PC-9 (cell line): ENCODE measurements at regions not wholly inside any gene's neighbourhood (a gene's known extent, or its start where the extent isn't known, plus 50 kb on each side); places are given as distances from the start of the nearest gene placed in this dataset.

ENCODE experiments used
- BruUV-seq: library from RNA; stranded (reverse); fragments of 400-500 nt; replicated peaks from 2 replicates; lab custom pipeline; 2021; lab: Mats Ljungman, UMichigan
- CTCF ChIA-PET: fragments of 300-600 bp; sonication (Branson Sonifier 250); formaldehyde crosslinking; loops from one replicate; lab custom pipeline; 2022; ENCODE audit warnings: antibody characterized with exemption; lab: Charles Lee
- POLR2A ChIA-PET: fragments of 300-600 bp; sonication (Branson Sonifier 250); formaldehyde crosslinking; loops from one replicate; lab custom pipeline; 2022; ENCODE audit warnings: antibody characterized with exemption; ENCODE audit not compliant: unreplicated experiment; lab: Charles Lee
- DNase-seq, 2 experiments: peaks; one replicate each; pipeline versions ENCODE4 v3.0.0 to v3.0.0-alpha.2; 2015 to 2022; ENCODE audit warnings: mixed read lengths in 1 of 2
- H2AFZ ChIP-seq: fragments of 200-600 bp; sonication (generic); 2 replicates; pipeline ENCODE4 v1.8.1; 2017; ENCODE audit warnings: antibody characterized with exemption
- H3F3A ChIP-seq: fragments of 200-600 bp; sonication (generic); 2 replicates; pipeline ENCODE4 v1.8.1; 2017; ENCODE audit warnings: antibody characterized with exemption, mild to moderate bottlenecking, low read depth; ENCODE audit not compliant: insufficient read depth
- H3K27ac ChIP-seq: fragments of 200-600 bp; sonication (generic); 2 replicates; pipeline ENCODE4 v1.6.1; 2016; ENCODE audit warnings: mixed run types
- H3K27me3 ChIP-seq: fragments of 200-600 bp; sonication (generic); 2 replicates; pipeline ENCODE4 v1.6.1; 2016; ENCODE audit warnings: low read depth, mixed run types; ENCODE audit not compliant: insufficient read depth
- H3K36me3 ChIP-seq: fragments of 200-600 bp; sonication (generic); 2 replicates; pipeline ENCODE4 v1.6.1; 2016; ENCODE audit warnings: low read depth, mixed run types
- H3K4me1 ChIP-seq: fragments of 200-600 bp; sonication (generic); replicated peaks from 2 replicates; pipeline ENCODE4 v1.6.1; 2016; ENCODE audit warnings: mixed run types; ENCODE audit not compliant: insufficient read depth
- H3K4me2 ChIP-seq: fragments of 200-600 bp; sonication (generic); 2 replicates; pipeline ENCODE4 v1.6.1; 2017; ENCODE audit warnings: mixed run types
- H3K4me3 ChIP-seq: fragments of 200-600 bp; sonication (generic); 2 replicates; pipeline ENCODE4 v1.6.1; 2016; ENCODE audit warnings: mixed run types
- H3K79me2 ChIP-seq: fragments of 200-600 bp; sonication (generic); 2 replicates; pipeline ENCODE4 v1.6.1; 2017; ENCODE audit warnings: low read depth, mixed run types
- H3K9me2 ChIP-seq: fragments of 200-600 bp; sonication (generic); 2 replicates; pipeline ENCODE4 v1.8.1; 2017; ENCODE audit warnings: mild to moderate bottlenecking; ENCODE audit not compliant: insufficient read depth
- H3K9me3 ChIP-seq: fragments of 200-600 bp; sonication (generic); 2 replicates; pipeline ENCODE4 v1.8.1; 2016; ENCODE audit warnings: low read depth; ENCODE audit not compliant: insufficient read depth
- H4K20me1 ChIP-seq: fragments of 200-600 bp; sonication (generic); 2 replicates; pipeline ENCODE4 v1.8.1; 2017; ENCODE audit not compliant: insufficient read depth
- CTCF ChIP-seq: fragments of 200-600 bp; sonication (generic); conservative IDR thresholded peaks from 2 replicates; pipeline ENCODE4 v1.6.1; 2017; ENCODE audit warnings: mixed run types, antibody characterized with exemption, mild to moderate bottlenecking, moderate library complexity
- EZH2 ChIP-seq: fragments of 200-600 bp; sonication (generic); IDR thresholded peaks from 2 replicates; pipeline ENCODE4 v1.8.0; 2017; ENCODE audit warnings: antibody characterized with exemption, low read depth
- intact Hi-C: fragments of 100-400 bp; cut with micrococcal nuclease; formaldehyde crosslinking; loops from one replicate; pipeline ENCODE4 v1.10.0; 2022; ENCODE audit not compliant: unreplicated experiment

- ChIA-PET CTCF (interaction anchor here (1.1 kb wide), 1 partner anchor 228 kb away, joined by 3 read pairs; no protein-coding TSS in a partner anchor), POLR2A (no interaction called here)
- H3F3A ChIP-seq, result peaks cover 11% of the 10 kb centered on the region; the same call in 1 of the 2 replicates
- no peak overlapping the region for H3K27ac ChIP-seq
- no peaks in the 10 kb centered on the region for H4K20me1 ChIP-seq
- H3K36me3 ChIP-seq, result no peaks in the 10 kb centered on the region
- intact Hi-C loops, result no loop called here
- H3K27me3 ChIP-seq, result 0 out of 2 replicates have a peak, but pooled peaks cover 21% of the 10 kb centered on the region
- H3K79me2 ChIP-seq, result no peaks in the 10 kb centered on the region
- no peaks in the 10 kb centered on the region for H3K9me2 ChIP-seq
- no peaks in the 10 kb centered on the region for H3K9me3 ChIP-seq
- no peak overlapping the region for H3K4me2 ChIP-seq
- DNase-seq, result no peak
- BruUV-seq, result no TSS peak
- TF ChIP-seq EZH2, result no peak
- TF ChIP-seq CTCF, result no peak
- H3K4me1 ChIP-seq, result peaks cover 17% of the 10 kb centered on the region
- H3K4me3 ChIP-seq, result no peak overlapping the region
- no peak overlapping the region for H2AFZ ChIP-seq
Measured at GRCh38 chr13:26979334-26979733, 192.3 kb downstream of the USP12 start.

- H3K27me3 ChIP-seq, result 0 out of 2 replicates have a peak, but pooled peaks cover 21% of the 10 kb centered on the region
- H3F3A ChIP-seq, result peaks cover under 1% of the 10 kb centered on the region; the same call in 1 of the 2 replicates
- ChIA-PET CTCF (interaction anchor here (0.6 kb wide), 1 partner anchor 361 kb away, joined by 15 read pairs; no protein-coding TSS in a partner anchor), POLR2A (interaction anchor here (0.8 kb wide), 1 partner anchor 28 kb away, joined by 19 read pairs; no protein-coding TSS in a partner anchor)
- no peak for DNase-seq
- TF ChIP-seq EZH2 (no peak), CTCF (no peak)
- H3K79me2 ChIP-seq, result no peaks in the 10 kb centered on the region
- BruUV-seq, result no TSS peak
- no peak overlapping the region for H3K4me2 ChIP-seq
- H3K36me3 ChIP-seq, result no peaks in the 10 kb centered on the region
- no peak overlapping the region for H3K27ac ChIP-seq
- H3K9me3 ChIP-seq, result no peaks in the 10 kb centered on the region
- H3K4me1 ChIP-seq, result peaks cover 7% of the 10 kb centered on the region
- H3K4me3 ChIP-seq, result no peak overlapping the region
- H2AFZ ChIP-seq, result no peak overlapping the region
- no peaks in the 10 kb centered on the region for H4K20me1 ChIP-seq
- no peaks in the 10 kb centered on the region for H3K9me2 ChIP-seq
- intact Hi-C loops, result no loop called here
Measured at GRCh38 chr13:26978081-26978860, 193.3 kb downstream of the USP12 start.

GRCh38 chr13:26977541-26977940 is 194.1 kb downstream of the USP12 start:
- no TSS peak for BruUV-seq
- CTCF ChIA-PET, result no interaction called here
- H3F3A ChIP-seq, result no peaks in the 10 kb centered on the region; the same call in 1 of the 2 replicates
- peaks cover 2% of the 10 kb centered on the region for H3K4me1 ChIP-seq
- DNase-seq, result no peak
- no peaks in the 10 kb centered on the region for H4K20me1 ChIP-seq
- no peaks in the 10 kb centered on the region for H3K36me3 ChIP-seq
- H3K9me2 ChIP-seq, result no peaks in the 10 kb centered on the region
- H3K4me3 ChIP-seq, result no peak overlapping the region
- no peaks in the 10 kb centered on the region for H3K9me3 ChIP-seq
- 0 out of 2 replicates have a peak, but pooled peaks cover 21% of the 10 kb centered on the region for H3K27me3 ChIP-seq
- H2AFZ ChIP-seq, result no peak overlapping the region
- TF ChIP-seq CTCF (no peak), EZH2 (no peak)
- intact Hi-C loops, result no loop called here
- H3K79me2 ChIP-seq, result no peaks in the 10 kb centered on the region
- no peak overlapping the region for H3K4me2 ChIP-seq
- POLR2A ChIA-PET, result interaction anchor here (0.8 kb wide), 1 partner anchor 28 kb away, joined by 19 read pairs; no protein-coding TSS in a partner anchor
- H3K27ac ChIP-seq, result no peak overlapping the region
